ENCODE measurements at regions not wholly inside any gene's neighbourhood (a gene's known extent, or its start where the extent isn't known, plus 50 kb on each side); places are given as distances from the start of the nearest gene placed in this dataset.

- DNase-seq (ENCODE audit: low read depth) = no peak
- in situ Hi-C loops (cut with HindIII; ENCODE audit: low pct_unique_long_range_greater_than_20kb, low sequenced_read_pairs) = no loop called here
These were observed 152.0 kb downstream of the CEBPB start for GRCh38 chr20:50342638-50343102.

- in situ Hi-C loops (cut with HindIII; ENCODE audit: low pct_unique_long_range_greater_than_20kb, low sequenced_read_pairs) = no loop called here
- no peak for DNase-seq (ENCODE audit: low read depth)
These were observed 152.5 kb downstream of the CEBPB start for GRCh38 chr20:50343125-50343489.

DNA sequence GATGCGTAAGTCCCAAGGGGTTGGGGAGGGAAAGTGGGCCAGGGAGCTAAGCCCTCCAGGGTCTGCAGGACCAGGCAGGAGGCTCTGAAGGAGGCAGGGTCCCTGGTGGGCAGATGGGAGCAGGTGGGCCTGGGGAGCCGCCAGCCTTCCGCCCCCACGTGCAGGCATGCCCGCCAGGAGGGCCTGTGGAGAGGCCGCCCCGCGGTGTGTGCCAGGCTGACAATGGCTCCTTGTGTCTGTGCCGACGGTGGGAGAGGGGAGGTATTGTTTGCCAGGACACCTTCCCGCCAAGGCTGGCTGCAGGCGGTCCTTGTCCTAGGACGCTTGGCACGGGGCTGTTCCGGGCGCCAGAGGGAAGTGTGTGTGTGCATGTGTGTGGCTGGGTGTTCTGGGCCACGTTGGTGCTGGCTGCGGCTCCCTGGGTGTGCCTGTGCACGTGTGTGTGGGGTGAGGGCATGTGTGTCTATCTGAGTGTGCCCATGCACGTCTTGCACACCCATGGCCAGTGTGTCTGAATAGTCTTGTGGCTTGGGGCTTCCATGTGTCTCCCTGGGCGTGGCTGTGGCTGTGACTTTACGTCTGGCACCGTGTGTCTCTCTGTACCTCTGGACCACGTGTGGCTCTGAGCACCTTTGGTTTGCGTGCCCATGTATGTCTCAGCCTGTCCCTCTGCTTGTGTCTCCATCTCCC is 153.0 kb downstream of the CEBPB start:
- in situ Hi-C loops (cut with HindIII; ENCODE audit: low pct_unique_long_range_greater_than_20kb, low sequenced_read_pairs) = no loop called here
- DNase-seq (ENCODE audit: low read depth) = no peak

DNA sequence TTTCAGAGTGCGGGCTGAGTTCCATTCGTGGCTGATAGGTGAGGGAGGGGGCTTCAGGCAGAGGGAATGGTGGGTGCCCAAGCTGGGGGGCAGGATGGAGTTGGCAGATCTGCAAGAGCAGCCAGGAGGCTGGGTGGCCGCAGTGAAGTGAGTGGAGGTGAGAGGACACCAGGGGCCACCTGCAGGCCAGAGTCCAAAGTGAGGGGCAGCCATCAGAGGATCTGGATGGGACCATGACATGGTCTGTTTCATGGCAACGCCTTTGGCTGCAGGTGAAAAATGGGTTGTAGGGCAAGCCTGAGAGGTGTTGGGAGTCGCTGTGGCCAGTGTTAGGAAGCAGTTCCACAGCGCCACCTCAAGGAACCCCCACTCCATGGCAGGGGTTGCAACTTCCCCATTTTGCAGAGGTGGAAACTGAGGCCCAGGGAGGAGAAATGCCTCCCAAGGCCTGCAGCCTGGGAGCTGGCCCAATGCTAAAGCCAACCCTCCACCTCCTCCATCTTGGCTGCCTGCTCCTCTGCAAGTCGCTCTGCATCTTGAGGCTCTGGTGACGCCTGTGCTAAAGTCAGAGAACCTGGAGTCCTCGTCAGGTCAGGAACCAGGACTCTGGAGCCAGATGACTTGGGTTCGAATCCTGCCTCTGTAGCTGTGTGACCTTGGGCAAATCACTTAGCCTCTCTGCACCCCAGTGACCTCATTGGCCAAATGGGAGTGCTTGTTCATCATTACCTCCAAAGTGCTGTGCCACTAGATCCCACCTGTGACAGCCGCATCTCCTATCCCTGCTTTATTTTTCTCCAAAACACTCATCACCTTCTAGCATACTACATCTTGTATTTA is 153.8 kb downstream of the CEBPB start:
- DNase-seq (ENCODE audit: low read depth) = no peak
- in situ Hi-C loops (cut with HindIII; ENCODE audit: low pct_unique_long_range_greater_than_20kb, low sequenced_read_pairs) = no loop called here

DNA sequence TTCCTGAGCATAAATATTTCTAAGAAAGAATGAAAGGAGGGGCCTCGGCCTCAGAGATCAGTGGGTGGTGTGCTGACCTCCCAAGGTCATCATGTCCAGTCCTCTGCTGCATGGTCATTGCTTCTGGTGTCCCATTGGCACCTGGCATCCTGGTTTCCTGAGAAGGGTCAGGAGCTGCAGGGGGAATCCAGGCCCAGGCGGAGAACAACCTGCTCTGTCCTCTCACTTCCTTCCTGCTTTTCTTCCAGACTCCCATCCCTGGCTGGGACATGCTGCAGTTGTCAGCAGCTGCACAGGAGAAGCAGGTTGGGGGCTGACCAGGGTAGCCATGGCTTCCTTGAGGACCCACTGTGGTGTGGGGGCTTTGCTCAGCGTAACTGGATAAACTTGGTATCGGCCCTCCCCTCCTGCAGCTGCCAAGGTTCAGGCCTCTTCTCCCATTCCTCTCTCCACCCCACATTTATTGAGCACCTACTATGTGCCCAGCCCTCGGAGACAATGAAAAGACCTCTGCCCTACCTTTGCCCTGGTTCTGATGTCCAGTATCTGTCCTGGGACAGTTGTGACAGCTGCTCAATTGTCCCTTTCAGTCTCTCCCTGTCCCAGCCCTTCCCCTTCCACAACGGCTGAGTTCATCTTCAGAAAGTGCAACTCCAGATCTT is 155.2 kb downstream of the CEBPB start:
- in situ Hi-C loops (cut with HindIII; ENCODE audit: low pct_unique_long_range_greater_than_20kb, low sequenced_read_pairs) = no loop called here
- no peak for DNase-seq (ENCODE audit: low read depth)

- DNase-seq (ENCODE audit: low read depth) = no peak
- in situ Hi-C loops (cut with HindIII; ENCODE audit: low pct_unique_long_range_greater_than_20kb, low sequenced_read_pairs) = no loop called here
These were observed 156.0 kb downstream of the CEBPB start for GRCh38 chr20:50346374-50347283.

GRCh38 chr20:50347284-50348063 is 156.8 kb downstream of the CEBPB start:
- no peak for DNase-seq (ENCODE audit: low read depth)
- in situ Hi-C loops (cut with HindIII; ENCODE audit: low pct_unique_long_range_greater_than_20kb, low sequenced_read_pairs) = no loop called here

- in situ Hi-C loops (cut with HindIII; ENCODE audit: low pct_unique_long_range_greater_than_20kb, low sequenced_read_pairs) = no loop called here
- no peak for DNase-seq (ENCODE audit: low read depth)
These were observed 157.5 kb downstream of the CEBPB start for GRCh38 chr20:50348096-50348495.

DNA sequence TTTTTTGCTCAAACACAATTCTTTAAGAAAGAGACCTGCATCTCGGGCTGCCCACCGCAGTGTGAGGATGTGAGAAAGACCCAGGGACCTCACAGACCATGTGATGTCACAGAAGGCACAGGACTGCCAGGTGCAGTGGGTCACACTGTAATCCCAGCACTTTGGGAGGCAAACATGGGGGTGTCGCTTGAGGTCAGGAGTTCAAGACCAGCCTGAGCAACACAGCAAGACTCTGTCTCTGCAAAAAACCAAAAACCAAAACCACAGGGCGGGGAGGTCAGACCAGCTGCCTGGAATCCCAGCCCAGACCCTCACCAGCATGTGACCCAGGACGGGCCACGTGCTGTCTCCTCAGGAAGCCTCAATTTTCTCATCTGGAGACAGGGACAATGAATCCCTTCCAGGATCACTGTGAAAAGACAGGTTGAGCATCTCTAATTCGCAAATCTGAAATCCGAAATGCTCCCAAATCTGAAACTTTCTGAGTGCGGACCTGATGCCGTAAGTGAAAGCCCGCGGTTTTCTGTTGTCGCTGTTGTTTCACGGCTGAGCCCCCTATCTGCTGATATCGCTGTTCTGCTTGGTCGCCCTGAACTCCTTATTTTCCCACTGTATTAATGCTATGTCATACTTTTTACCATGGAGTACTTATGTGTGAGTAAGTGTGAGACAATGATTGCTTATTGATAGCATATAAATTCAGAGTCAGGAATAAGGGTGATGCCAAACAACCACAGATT is 159.5 kb upstream of the PTPN1 start:
- no peak for DNase-seq (ENCODE audit: low read depth)
- in situ Hi-C loops (cut with HindIII; ENCODE audit: low pct_unique_long_range_greater_than_20kb, low sequenced_read_pairs) = no loop called here

DNA sequence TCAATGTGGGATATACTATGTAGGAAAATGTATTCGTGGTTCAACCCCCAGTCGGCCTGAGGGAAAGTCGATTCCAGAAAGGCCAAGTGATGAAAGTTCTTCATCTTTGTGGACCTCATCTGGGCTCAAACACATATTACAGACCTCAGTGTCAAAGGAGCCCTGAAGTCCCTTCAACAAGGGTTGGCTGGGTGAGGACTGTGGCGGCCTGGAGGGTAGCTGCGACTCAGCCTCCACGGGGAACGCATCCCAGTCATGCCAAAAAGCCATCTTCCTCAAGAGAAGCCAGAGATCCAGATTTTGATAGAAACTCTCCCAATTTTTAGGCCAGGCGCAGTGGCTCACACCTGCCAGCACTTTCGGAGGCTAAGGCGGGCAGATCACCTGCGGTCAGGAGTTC is 158.6 kb upstream of the PTPN1 start:
- DNase-seq (ENCODE audit: low read depth) = no peak
- in situ Hi-C loops (cut with HindIII; ENCODE audit: low pct_unique_long_range_greater_than_20kb, low sequenced_read_pairs) = no loop called here

DNA sequence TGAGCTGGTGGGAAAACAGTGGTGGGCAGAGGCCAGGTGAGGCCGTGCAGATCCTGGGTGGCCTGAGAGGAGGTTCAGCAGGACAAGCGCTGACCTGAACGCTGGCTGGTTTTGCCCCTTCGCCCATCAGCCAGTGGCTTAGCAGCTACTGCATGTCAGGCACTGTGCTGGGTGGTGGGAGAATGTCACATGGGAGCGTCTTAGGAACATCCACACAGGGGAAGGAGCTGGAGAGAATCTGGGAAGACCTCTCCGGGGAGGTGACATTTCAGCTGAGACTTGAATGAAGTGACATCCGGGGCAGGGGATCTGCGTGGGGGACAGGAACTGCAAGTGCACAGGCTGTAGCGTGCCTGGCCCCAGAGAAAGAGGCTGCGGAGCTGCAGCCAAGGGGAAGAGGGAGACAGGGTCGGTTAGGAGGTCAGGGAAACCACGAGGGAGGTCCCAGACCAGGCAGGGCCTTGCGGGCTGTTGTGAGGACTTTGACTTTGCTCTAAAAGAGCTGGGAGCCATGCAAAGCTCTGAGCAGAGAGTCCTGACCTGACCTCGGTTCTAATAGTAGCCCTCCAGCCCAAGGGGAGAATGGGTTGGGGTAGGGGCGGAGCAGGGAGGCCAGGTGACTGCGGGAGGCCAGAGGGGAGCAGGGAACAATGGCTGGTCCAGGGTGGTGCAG is 156.8 kb upstream of the PTPN1 start:
- in situ Hi-C loops (cut with HindIII; ENCODE audit: low pct_unique_long_range_greater_than_20kb, low sequenced_read_pairs) = no loop called here
- DNase-seq (ENCODE audit: low read depth) = no peak

DNA sequence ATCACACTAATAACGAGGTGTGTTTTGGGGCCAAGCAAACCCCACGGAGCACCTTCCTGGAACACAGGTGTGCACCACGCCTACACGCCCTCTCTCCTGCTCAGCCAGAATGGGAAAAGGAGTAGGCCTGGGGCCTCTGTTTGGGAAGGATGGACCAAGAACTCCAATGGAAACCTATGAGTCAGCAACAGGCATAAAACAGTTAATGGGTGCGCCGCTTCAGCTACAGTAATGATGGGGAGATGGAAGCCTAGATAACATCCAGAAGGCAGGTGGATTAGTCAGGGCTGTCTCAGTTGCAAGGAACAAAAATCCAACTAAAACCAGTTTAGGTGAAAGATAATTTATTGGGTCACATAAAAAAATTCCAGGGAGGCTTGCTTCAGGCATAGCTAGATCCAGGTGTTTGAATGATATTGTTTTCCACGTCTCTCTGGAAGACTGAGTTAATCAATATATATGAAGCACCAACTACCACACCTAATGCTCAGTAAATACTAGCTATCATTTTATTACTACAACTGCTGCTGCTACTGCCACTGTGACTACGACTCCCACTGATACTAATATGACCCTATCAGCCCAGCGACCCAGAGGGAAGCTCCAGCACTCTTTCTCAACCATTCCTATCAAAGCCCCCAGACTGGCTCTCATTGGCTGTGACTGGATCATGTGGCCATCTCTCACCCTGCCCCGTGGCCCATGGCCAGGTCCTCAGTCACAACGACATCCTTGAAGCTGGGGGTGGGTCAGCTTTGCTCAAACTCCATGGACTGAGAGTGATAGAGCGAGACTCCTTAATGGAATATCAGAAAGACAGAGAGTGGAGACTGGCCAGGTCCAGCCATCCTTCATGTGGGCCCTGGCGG is 155.2 kb upstream of the PTPN1 start:
- DNase-seq (ENCODE audit: low read depth) = no peak
- in situ Hi-C loops (cut with HindIII; ENCODE audit: low pct_unique_long_range_greater_than_20kb, low sequenced_read_pairs) = no loop called here

GRCh38 chr20:50355590-50356524 is 154.3 kb upstream of the PTPN1 start:
- DNase-seq (ENCODE audit: low read depth) = no peak
- in situ Hi-C loops (cut with HindIII; ENCODE audit: low pct_unique_long_range_greater_than_20kb, low sequenced_read_pairs) = no loop called here

DNA sequence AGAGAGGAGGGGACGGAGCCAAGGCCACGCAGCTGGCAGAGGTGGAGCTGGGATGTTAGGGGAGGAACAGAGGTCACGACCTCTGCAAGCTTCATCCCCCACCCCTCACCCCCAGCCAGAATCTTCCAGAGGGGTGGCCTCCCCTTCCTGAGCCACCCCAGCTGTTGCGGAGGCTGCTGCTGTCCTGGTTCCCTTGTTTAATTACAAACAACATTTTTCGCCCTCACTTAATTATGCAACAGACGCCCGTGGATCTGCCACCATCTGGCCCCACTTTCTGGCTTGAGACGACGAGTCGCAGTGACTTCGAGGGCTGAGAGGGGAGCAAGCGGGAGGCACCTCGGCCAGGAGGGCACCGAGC is 153.7 kb upstream of the PTPN1 start:
- no peak for DNase-seq (ENCODE audit: low read depth)
- in situ Hi-C loops (cut with HindIII; ENCODE audit: low pct_unique_long_range_greater_than_20kb, low sequenced_read_pairs) = no loop called here
